PC-3 (cell line): ENCODE measurements at regions not wholly inside any gene's neighbourhood (a gene's known extent, or its start where the extent isn't known, plus 50 kb on each side); places are given as distances from the start of the nearest gene placed in this dataset.

ENCODE experiments used
- ATAC-seq: fragments of 200-7000 bp; cut with Tn5 transposase; 2 replicates; pipeline ENCODE4 v1.9.1; 2020; ENCODE audit warnings: mild to moderate bottlenecking, moderate library complexity
- BruUV-seq: library from RNA; stranded (reverse); fragments of 400-500 nt; replicated peaks from 2 replicates; lab custom pipeline; 2021; lab: Mats Ljungman, UMichigan
- CTCF ChIA-PET: fragments of 300-600 bp; sonication (Branson Sonifier 250); formaldehyde crosslinking; loops from one replicate; lab custom pipeline; 2022; ENCODE audit warnings: antibody characterized with exemption; lab: Charles Lee
- POLR2A ChIA-PET: fragments of 300-600 bp; sonication (Branson Sonifier 250); formaldehyde crosslinking; loops from one replicate; lab custom pipeline; 2022; ENCODE audit warnings: antibody characterized with exemption; ENCODE audit not compliant: unreplicated experiment; lab: Charles Lee
- DNase-seq: peaks from one replicate; pipeline ENCODE4 v3.0.0-alpha.2; 2015
- H2AFZ ChIP-seq: fragments of 300-600 bp; sonication (generic); 2 replicates; pipeline ENCODE4 v1.6.0; 2016; ENCODE audit warnings: antibody characterized with exemption, low read length
- H3F3A ChIP-seq: fragments of 300-600 bp; sonication (generic); one replicate; pipeline ENCODE4 v1.6.0; 2017; ENCODE audit warnings: antibody characterized with exemption, low read length, control low read depth, mild to moderate bottlenecking; ENCODE audit not compliant: unreplicated experiment
- H3K27ac ChIP-seq: fragments of 300-600 bp; sonication (generic); 2 replicates; pipeline ENCODE4 v1.5.1; 2016; ENCODE audit warnings: mild to moderate bottlenecking, low read length
- H3K27me3 ChIP-seq: fragments of 300-600 bp; sonication (generic); 2 replicates; pipeline ENCODE4 v1.6.1; 2016; ENCODE audit warnings: low read length, mixed read lengths
- H3K36me3 ChIP-seq: fragments of 300-600 bp; sonication (generic); 2 replicates; pipeline ENCODE4 v1.6.1; 2016; ENCODE audit warnings: low read depth, mixed run types, low read length, mixed read lengths
- H3K4me1 ChIP-seq: fragments of 300-600 bp; sonication (generic); 2 replicates; pipeline ENCODE4 v1.5.1; 2016; ENCODE audit warnings: low read length; ENCODE audit not compliant: insufficient read depth
- H3K4me2 ChIP-seq: fragments of 300-600 bp; sonication (generic); 2 replicates; pipeline ENCODE4 v1.6.0; 2016; ENCODE audit warnings: low read length
- H3K4me3 ChIP-seq: fragments of 300-600 bp; sonication (generic); 2 replicates; pipeline ENCODE4 v1.5.1; 2016; ENCODE audit warnings: mild to moderate bottlenecking, low read length, mixed read lengths
- H3K79me2 ChIP-seq: fragments of 300-600 bp; sonication (generic); 2 replicates; pipeline ENCODE4 v1.6.1; 2017; ENCODE audit warnings: low read length, mixed read lengths
- H3K9ac ChIP-seq: fragments of 300-600 bp; sonication (generic); 2 replicates; pipeline ENCODE4 v1.6.0; 2016; ENCODE audit warnings: mild to moderate bottlenecking, low read length
- H3K9me2 ChIP-seq: fragments of 300-600 bp; sonication (generic); replicated peaks from 2 replicates; pipeline ENCODE4 v1.6.1; 2016; ENCODE audit warnings: mixed run types, low read length, mixed read lengths
- H3K9me3 ChIP-seq: fragments of 300-600 bp; sonication (generic); 2 replicates; pipeline ENCODE4 v1.6.1; 2016; ENCODE audit warnings: low read length, mixed read lengths
- H4K20me1 ChIP-seq: fragments of 300-600 bp; sonication (generic); 2 replicates; pipeline ENCODE4 v1.6.1; 2016; ENCODE audit warnings: low read length, mixed read lengths
- CTCF ChIP-seq: fragments of 300-600 bp; sonication (generic); conservative IDR thresholded peaks from 2 replicates; pipeline ENCODE4 v1.5.1; 2017; ENCODE audit warnings: antibody characterized with exemption, low read depth, mild to moderate bottlenecking, low read length
- EZH2 ChIP-seq: fragments of 300-600 bp; sonication (generic); IDR thresholded peaks from one replicate; pipeline ENCODE4 v1.6.1; 2017; ENCODE audit warnings: antibody characterized with exemption, mild to moderate bottlenecking, low read length; ENCODE audit not compliant: unreplicated experiment
- EZH2phosphoT487 ChIP-seq: fragments of 300-600 bp; sonication (generic); IDR thresholded peaks from 2 replicates; pipeline ENCODE4 v1.6.1; 2018; ENCODE audit warnings: mild to moderate bottlenecking, antibody characterized with exemption, low read length, borderline replicate concordance
- intact Hi-C: fragments of 100-400 bp; cut with micrococcal nuclease; formaldehyde crosslinking; loops from 2 replicates; pipeline ENCODE4 v1.9.0; 2023

GRCh38 chr5:110048491-110048890 lies 358.8 kb downstream of the MAN2A1 start:
- no TSS peak for BruUV-seq
- H3F3A ChIP-seq = no peaks in the 10 kb centered on the region
- H3K4me1 ChIP-seq = no peaks in the 10 kb centered on the region
- ATAC-seq (no peak), DNase-seq (no peak)
- H3K9me2 ChIP-seq = no peaks in the 10 kb centered on the region
- POLR2A ChIA-PET = interaction anchor here (0.6 kb wide), 1 partner anchor 1754 kb away, joined by 3 read pairs; no protein-coding TSS in a partner anchor
- H3K4me2 ChIP-seq = no peak overlapping the region
- H3K27me3 ChIP-seq = no peaks in the 10 kb centered on the region
- CTCF ChIA-PET = no interaction called here
- H2AFZ ChIP-seq = no peak overlapping the region
- H3K9ac ChIP-seq = no peak overlapping the region
- H4K20me1 ChIP-seq = no peaks in the 10 kb centered on the region
- intact Hi-C loops = no loop called here
- no peaks in the 10 kb centered on the region for H3K79me2 ChIP-seq
- H3K4me3 ChIP-seq = no peak overlapping the region
- H3K36me3 ChIP-seq = no peaks in the 10 kb centered on the region
- H3K9me3 ChIP-seq = no peaks in the 10 kb centered on the region
- H3K27ac ChIP-seq = no peak overlapping the region
- no peak for TF ChIP-seq CTCF
- no peak for TF ChIP-seq EZH2phosphoT487
- TF ChIP-seq EZH2 = no peak

- Histone ChIP-seq H3K27me3 (no peaks in the 10 kb centered on the region), H3F3A (no peaks in the 10 kb centered on the region), H3K4me3 (no peak overlapping the region), H4K20me1 (no peaks in the 10 kb centered on the region), H3K27ac (no peak overlapping the region), H3K79me2 (no peaks in the 10 kb centered on the region), H3K9ac (no peak overlapping the region), H3K4me1 (0 out of 2 replicates have a peak, but pooled peaks cover 3% of the 10 kb centered on the region), H3K9me2 (no peaks in the 10 kb centered on the region), H3K36me3 (no peaks in the 10 kb centered on the region), H3K4me2 (no peak overlapping the region), H2AFZ (no peak overlapping the region), H3K9me3 (no peaks in the 10 kb centered on the region)
- CTCF ChIA-PET = no interaction called here
- BruUV-seq = no TSS peak
- POLR2A ChIA-PET = no interaction called here
- TF ChIP-seq CTCF (no peak), EZH2 (no peak), EZH2phosphoT487 (no peak)
- intact Hi-C loops = loop anchor here (5.0 kb wide), 1 partner anchor 183 kb away; no protein-coding TSS in a partner anchor
- ATAC-seq (no peak), DNase-seq (no peak)
These were observed 360.1 kb downstream of the MAN2A1 start for GRCh38 chr5:110049816-110050215.

- TF ChIP-seq CTCF = no peak
- TF ChIP-seq EZH2 = no peak
- no peak for TF ChIP-seq EZH2phosphoT487
- BruUV-seq = no TSS peak
- Histone ChIP-seq H3K27ac (no peak overlapping the region), H4K20me1 (no peaks in the 10 kb centered on the region), H3K4me3 (no peak overlapping the region), H3K9ac (no peak overlapping the region), H3K9me3 (no peaks in the 10 kb centered on the region), H3F3A (no peaks in the 10 kb centered on the region), H3K4me1 (0 out of 2 replicates have a peak, but pooled peaks cover 4% of the 10 kb centered on the region), H3K9me2 (no peaks in the 10 kb centered on the region), H2AFZ (no peak overlapping the region), H3K36me3 (no peaks in the 10 kb centered on the region), H3K27me3 (no peaks in the 10 kb centered on the region), H3K79me2 (no peaks in the 10 kb centered on the region), H3K4me2 (no peak overlapping the region)
- ATAC-seq (no peak), DNase-seq (no peak)
- POLR2A ChIA-PET = no interaction called here
- CTCF ChIA-PET = no interaction called here
- intact Hi-C loops = loop anchor here (5.0 kb wide), 1 partner anchor 183 kb away; no protein-coding TSS in a partner anchor
These were observed 361.1 kb downstream of the MAN2A1 start for GRCh38 chr5:110050640-110051345.
